ENCODE measurements at regions not wholly inside any gene's neighbourhood (a gene's known extent, or its start where the extent isn't known, plus 50 kb on each side); places are given as distances from the start of the nearest gene placed in this dataset.

DNA sequence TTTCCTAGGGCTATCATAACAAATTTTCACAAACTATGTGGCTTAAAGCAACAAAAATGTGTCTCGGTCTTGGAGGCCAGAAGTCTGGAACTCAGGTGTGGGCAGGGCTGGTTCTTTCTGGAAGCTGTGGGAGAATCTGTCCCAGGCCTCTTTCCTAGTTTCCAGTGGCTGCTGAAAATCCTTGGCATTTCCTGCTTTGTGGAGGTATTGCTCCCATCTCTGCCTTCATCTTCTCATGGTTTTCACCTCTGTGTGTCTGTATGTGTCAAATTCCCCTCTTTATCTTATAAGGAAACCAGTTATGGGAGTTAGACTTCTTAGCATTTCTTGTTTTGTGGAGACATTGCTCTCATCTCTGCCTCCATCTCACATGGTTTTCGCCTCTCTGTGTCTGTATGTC lies 130.4 kb upstream of the PLET1 start:
- CTCF ChIA-PET = no interaction called here
- TF ChIP-seq, protein P1, sequence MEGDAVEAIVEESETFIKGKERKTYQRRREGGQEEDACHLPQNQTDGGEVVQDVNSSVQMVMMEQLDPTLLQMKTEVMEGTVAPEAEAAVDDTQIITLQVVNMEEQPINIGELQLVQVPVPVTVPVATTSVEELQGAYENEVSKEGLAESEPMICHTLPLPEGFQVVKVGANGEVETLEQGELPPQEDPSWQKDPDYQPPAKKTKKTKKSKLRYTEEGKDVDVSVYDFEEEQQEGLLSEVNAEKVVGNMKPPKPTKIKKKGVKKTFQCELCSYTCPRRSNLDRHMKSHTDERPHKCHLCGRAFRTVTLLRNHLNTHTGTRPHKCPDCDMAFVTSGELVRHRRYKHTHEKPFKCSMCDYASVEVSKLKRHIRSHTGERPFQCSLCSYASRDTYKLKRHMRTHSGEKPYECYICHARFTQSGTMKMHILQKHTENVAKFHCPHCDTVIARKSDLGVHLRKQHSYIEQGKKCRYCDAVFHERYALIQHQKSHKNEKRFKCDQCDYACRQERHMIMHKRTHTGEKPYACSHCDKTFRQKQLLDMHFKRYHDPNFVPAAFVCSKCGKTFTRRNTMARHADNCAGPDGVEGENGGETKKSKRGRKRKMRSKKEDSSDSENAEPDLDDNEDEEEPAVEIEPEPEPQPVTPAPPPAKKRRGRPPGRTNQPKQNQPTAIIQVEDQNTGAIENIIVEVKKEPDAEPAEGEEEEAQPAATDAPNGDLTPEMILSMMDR (IDR thresholded peaks at IDR 0.05; ENCODE audit: low read depth, low read length) = no peak
- Histone ChIP-seq H3K27me3 (ENCODE audit: control insufficient read depth, insufficient read depth, low read length) (peaks cover 5% of the 10 kb centered on the region), H3K9me3 (ENCODE audit: control insufficient read depth, insufficient read depth, low read length) (no peaks in the 10 kb centered on the region), H3K27ac (ENCODE audit: low read depth, low read length) (no peak overlapping the region), H3K4me3 (ENCODE audit: low read depth, low read length) (no peak overlapping the region)
- no peak for DNase-seq (ENCODE audit: low read depth, low spot score)
- POLR2A ChIA-PET = no interaction called here

DNA sequence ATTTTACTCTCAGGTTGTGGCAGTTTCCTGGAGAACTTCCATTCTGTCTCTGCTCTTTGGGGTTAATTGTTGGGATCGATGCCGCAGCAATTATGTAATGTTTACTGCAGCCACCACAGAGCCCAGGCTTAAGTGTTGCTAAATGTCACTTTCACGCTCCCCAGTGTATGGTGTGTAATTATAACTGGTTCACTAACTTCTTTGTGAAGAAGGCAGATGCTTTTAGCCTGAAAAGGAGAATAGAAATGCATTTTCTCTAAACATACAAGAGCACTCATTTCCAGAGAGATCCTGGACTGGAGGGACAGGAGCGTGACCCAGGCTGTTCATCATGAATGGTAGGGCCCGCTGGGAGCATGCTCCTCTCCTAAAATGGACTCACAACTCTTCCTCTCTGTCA lies 132.2 kb upstream of the PLET1 start:
- Histone ChIP-seq H3K9me3 (ENCODE audit: control insufficient read depth, insufficient read depth, low read length) (no peaks in the 10 kb centered on the region), H3K27ac (ENCODE audit: low read depth, low read length) (no peak overlapping the region), H3K27me3 (ENCODE audit: control insufficient read depth, insufficient read depth, low read length) (peaks cover 5% of the 10 kb centered on the region), H3K4me3 (ENCODE audit: low read depth, low read length) (no peak overlapping the region)
- ChIA-PET POLR2A (interaction anchor here (0.6 kb wide), 1 partner anchor 101 kb away, joined by 3 read pairs; no protein-coding TSS in a partner anchor), CTCF (no interaction called here)
- DNase-seq (ENCODE audit: low read depth, low spot score) = no peak
- TF ChIP-seq, protein P1 (IDR thresholded peaks at IDR 0.05; ENCODE audit: low read depth, low read length) = no peak

DNA sequence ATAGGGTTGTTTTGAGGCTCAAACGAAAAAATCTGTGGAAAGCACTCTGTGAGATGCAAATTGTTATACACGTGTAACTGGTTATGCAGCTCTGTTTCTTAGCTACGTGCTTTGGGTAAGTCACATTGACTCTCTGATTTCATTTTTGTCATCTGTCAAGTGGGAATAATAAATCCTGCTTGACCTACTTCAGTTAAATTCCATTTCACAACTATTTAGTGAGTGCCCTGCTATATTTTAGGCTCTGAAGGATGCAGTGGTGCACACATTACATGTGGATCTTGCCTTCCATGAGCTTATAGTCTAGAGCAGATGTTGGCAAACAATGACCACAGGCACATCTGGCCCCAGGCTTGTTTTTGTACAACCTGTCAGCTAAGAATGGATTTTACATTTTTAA lies 133.6 kb upstream of the PLET1 start:
- Histone ChIP-seq H3K27ac (ENCODE audit: low read depth, low read length) (no peak overlapping the region), H3K4me3 (ENCODE audit: low read depth, low read length) (no peak overlapping the region), H3K27me3 (ENCODE audit: control insufficient read depth, insufficient read depth, low read length) (peaks cover 5% of the 10 kb centered on the region), H3K9me3 (ENCODE audit: control insufficient read depth, insufficient read depth, low read length) (no peaks in the 10 kb centered on the region)
- no peak for DNase-seq (ENCODE audit: low read depth, low spot score)
- POLR2A ChIA-PET = interaction anchor here (0.7 kb wide), 1 partner anchor 27 kb away, joined by 4 read pairs; no protein-coding TSS in a partner anchor
- CTCF ChIA-PET = no interaction called here
- TF ChIP-seq, protein P1 (IDR thresholded peaks at IDR 0.05; ENCODE audit: low read depth, low read length) = no peak

DNA sequence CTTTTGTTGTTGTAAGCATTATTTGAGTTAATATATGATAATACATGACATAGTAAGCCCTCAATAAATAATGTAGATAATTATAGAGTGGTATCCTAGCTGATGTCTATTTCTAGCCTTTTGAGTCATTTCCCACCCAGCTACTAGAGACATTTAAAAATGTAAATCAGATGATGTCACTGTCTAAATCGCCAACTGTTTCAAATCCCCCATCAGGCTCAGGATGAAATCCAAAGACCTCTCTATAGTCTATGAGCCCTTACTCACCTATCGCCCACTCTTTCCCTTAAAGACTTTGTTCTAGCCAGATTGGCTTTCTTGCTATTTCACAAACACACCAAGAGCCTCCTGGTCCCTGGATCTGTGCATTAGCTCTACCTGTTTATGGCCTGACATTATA lies 135.4 kb upstream of the PLET1 start:
- ChIA-PET POLR2A (no interaction called here), CTCF (no interaction called here)
- no peak for DNase-seq (ENCODE audit: low read depth, low spot score)
- Histone ChIP-seq H3K9me3 (ENCODE audit: control insufficient read depth, insufficient read depth, low read length) (no peaks in the 10 kb centered on the region), H3K4me3 (ENCODE audit: low read depth, low read length) (no peak overlapping the region), H3K27ac (ENCODE audit: low read depth, low read length) (no peak overlapping the region), H3K27me3 (ENCODE audit: control insufficient read depth, insufficient read depth, low read length) (peaks cover 6% of the 10 kb centered on the region)
- TF ChIP-seq, protein P1 (IDR thresholded peaks at IDR 0.05; ENCODE audit: low read depth, low read length) = no peak

DNA sequence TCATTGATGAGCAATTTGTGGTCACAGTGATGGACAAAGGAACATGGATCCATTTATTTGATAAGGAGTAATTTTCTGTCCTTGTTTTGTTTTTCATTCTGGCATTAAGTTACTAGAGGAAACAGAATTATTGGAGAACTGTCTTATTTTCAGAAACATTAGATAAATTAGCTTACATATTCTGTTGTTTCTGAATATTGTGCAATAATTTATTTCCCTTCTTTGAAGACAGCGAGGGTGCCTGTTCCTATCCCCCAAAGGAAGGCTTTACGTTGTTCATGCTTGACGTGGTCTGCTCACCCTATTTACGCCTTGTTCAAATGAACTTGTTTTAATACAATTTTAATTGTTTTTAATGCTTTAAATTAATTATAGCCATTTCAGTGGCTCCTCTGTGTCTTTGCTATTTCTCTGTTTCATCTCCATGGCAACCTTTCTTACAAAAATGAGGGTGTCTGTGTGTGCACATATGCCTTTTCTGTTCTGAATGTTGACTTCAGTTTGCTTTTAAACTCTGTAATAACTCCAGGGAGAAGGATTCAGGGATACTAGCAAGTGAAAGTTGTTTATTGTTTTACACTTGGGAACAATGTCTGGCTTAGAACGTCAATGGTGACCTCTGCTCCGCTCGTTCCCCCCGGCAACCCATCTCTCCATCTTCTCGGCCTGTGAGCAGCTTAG lies 138.3 kb upstream of the PLET1 start:
- DNase-seq (ENCODE audit: low read depth, low spot score) = no peak
- no peaks in the 10 kb centered on the region for H3K9me3 ChIP-seq (ENCODE audit: control insufficient read depth, insufficient read depth, low read length)
- H3K4me3 ChIP-seq (ENCODE audit: low read depth, low read length) = no peak overlapping the region
- ChIA-PET CTCF (no interaction called here), POLR2A (interaction anchor here (0.6 kb wide), 1 partner anchor 18 kb away, joined by 3 read pairs; no protein-coding TSS in a partner anchor)
- H3K27ac ChIP-seq (ENCODE audit: low read depth, low read length) = no peak overlapping the region
- TF ChIP-seq, protein P1 (IDR thresholded peaks at IDR 0.05; ENCODE audit: low read depth, low read length) = no peak
- H3K27me3 ChIP-seq (ENCODE audit: control insufficient read depth, insufficient read depth, low read length) = peaks cover 5% of the 10 kb centered on the region

Measured in AG04450 (cell line).